Upper lobe of right lung (tissue), 1 donor: ENCODE measurements at regions not wholly inside any gene's neighbourhood (a gene's known extent, or its start where the extent isn't known, plus 50 kb on each side); places are given as distances from the start of the nearest gene placed in this dataset.
A peak's percentile ranks its signal among the peaks of the same experiment; 100 is the strongest.
"Not testable (repeated sequence)": the region's sequence is repeated elsewhere in the genome, so short reads cannot be mapped to it uniquely, and the experiment has no call there.

Experiments used
- ATAC-seq: fragments of 200-7000 bp; cut with Tn5 transposase; one replicate; pipeline ENCODE4 v1.9.1; 2020; ENCODE audit warnings: mild to moderate bottlenecking, moderate library complexity
- DNase-seq: peaks from one replicate; pipeline ENCODE4 v3.0.0-alpha.2; 2020
- H3K27ac ChIP-seq: fragments of 200-600 bp; one replicate; pipeline ENCODE4 v1.8.0; 2022
- H3K27me3 ChIP-seq: fragments of 200-600 bp; one replicate; pipeline ENCODE4 v1.8.0; 2022; ENCODE audit warnings: mild to moderate bottlenecking
- H3K36me3 ChIP-seq: fragments of 200-600 bp; one replicate; pipeline ENCODE4 v1.8.0; 2022
- H3K4me1 ChIP-seq: fragments of 200-600 bp; one replicate; pipeline ENCODE4 v1.8.0; 2022
- H3K4me3 ChIP-seq: fragments of 200-600 bp; one replicate; pipeline ENCODE4 v1.8.0; 2022; ENCODE audit warnings: mild to moderate bottlenecking
- H3K9me3 ChIP-seq: fragments of 200-600 bp; one replicate; pipeline ENCODE4 v1.8.0; 2022
- CTCF ChIP-seq: fragments of 200-600 bp; IDR thresholded peaks from one replicate; pipeline ENCODE4 v1.8.0; 2022; ENCODE audit warnings: antibody characterized with exemption
- intact Hi-C: fragments of 100-400 bp; cut with DNase I; formaldehyde crosslinking; loops from one replicate; pipeline ENCODE4 v1.11.0; 2022
- donor health status: DM: no; HTN: yes; CAD: no; lungs with severe emphysema.

GRCh38 chr11:93054279-93054678 lies 84.8 kb downstream of the MTNR1B start:
- no peak for DNase-seq
- no peak for TF ChIP-seq CTCF
- no peak for ATAC-seq
- Histone ChIP-seq H3K27ac (no peak overlapping the region), H3K9me3 (no peaks in the 10 kb centered on the region), H3K4me1 (no peaks in the 10 kb centered on the region), H3K36me3 (no peaks in the 10 kb centered on the region), H3K27me3 (no peaks in the 10 kb centered on the region), H3K4me3 (no peak overlapping the region)
- intact Hi-C loops, result no loop called here

GRCh38 chr11:93054881-93055280 lies 85.4 kb downstream of the MTNR1B start:
- TF ChIP-seq CTCF, result no peak
- Histone ChIP-seq H3K27ac (no peak overlapping the region), H3K4me1 (no peaks in the 10 kb centered on the region), H3K36me3 (no peaks in the 10 kb centered on the region), H3K27me3 (no peaks in the 10 kb centered on the region), H3K9me3 (no peaks in the 10 kb centered on the region), H3K4me3 (no peak overlapping the region)
- DNase-seq (no peak), ATAC-seq (no peak)
- intact Hi-C loops, result no loop called here

- no peaks in the 10 kb centered on the region for H3K4me1 ChIP-seq
- no peaks in the 10 kb centered on the region for H3K36me3 ChIP-seq
- no peaks in the 10 kb centered on the region for H3K27me3 ChIP-seq
- no peak overlapping the region for H3K4me3 ChIP-seq
- intact Hi-C loops, result no loop called here
- H3K27ac ChIP-seq, result no peak overlapping the region
- no peak for ATAC-seq
- no peak for TF ChIP-seq CTCF
- no peak for DNase-seq
- no peaks in the 10 kb centered on the region for H3K9me3 ChIP-seq
These were observed 89.9 kb downstream of the MTNR1B start for GRCh38 chr11:93059117-93059957.

GRCh38 chr11:93063086-93063485 lies 93.6 kb downstream of the MTNR1B start:
- intact Hi-C loops, result no loop called here
- Histone ChIP-seq H3K9me3 (no peaks in the 10 kb centered on the region), H3K4me1 (no peaks in the 10 kb centered on the region), H3K4me3 (no peak overlapping the region), H3K27me3 (no peaks in the 10 kb centered on the region), H3K36me3 (no peaks in the 10 kb centered on the region), H3K27ac (no peak overlapping the region)
- ATAC-seq (no peak), DNase-seq (no peak)
- TF ChIP-seq CTCF, result no peak

- H3K27ac ChIP-seq, H3K36me3 ChIP-seq, H3K27me3 ChIP-seq, H3K9me3 ChIP-seq, H3K4me1 ChIP-seq, ATAC-seq, intact Hi-C loops, H3K4me3 ChIP-seq: not testable (repeated sequence)
- DNase-seq, result peak; percentile 53
These were observed 95.7 kb downstream of the MTNR1B start for GRCh38 chr11:93065074-93065674.

GRCh38 chr11:93067881-93068390 lies 98.5 kb downstream of the MTNR1B start:
- DNase-seq (no peak), ATAC-seq (no peak)
- intact Hi-C loops, result no loop called here
- H3K36me3 ChIP-seq, result no peaks in the 10 kb centered on the region
- H3K9me3 ChIP-seq, result no peaks in the 10 kb centered on the region
- H3K27me3 ChIP-seq, result no peaks in the 10 kb centered on the region
- no peaks in the 10 kb centered on the region for H3K4me1 ChIP-seq
- no peak overlapping the region for H3K27ac ChIP-seq
- no peak for TF ChIP-seq CTCF
- H3K4me3 ChIP-seq, result no peak overlapping the region
